ENCODE measurements at regions not wholly inside any gene's neighbourhood (a gene's known extent, or its start where the extent isn't known, plus 50 kb on each side); places are given as distances from the start of the nearest gene placed in this dataset.

DNA sequence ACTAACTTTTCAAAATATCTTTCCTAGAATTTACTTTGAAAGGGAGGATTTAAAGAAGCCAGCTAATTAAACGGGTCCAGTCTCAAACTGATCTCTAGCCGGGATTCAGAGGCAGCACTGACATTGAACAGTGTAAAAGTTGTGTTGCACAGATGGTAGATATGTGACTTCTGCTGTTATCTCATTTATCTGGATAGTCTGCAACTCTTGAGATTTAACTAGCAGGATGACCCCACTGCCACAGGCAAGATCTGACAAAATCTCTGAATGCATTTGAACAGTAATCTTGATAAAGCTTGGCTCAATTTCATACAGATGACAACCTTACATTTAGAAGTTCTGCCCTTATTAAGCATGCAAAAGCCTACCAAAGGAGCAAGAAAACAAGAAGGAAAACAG, 138.0 kb upstream of the CPNE8 start:
- no peak overlapping the region for H3K23ac ChIP-seq (ENCODE audit: insufficient read length, low read depth, low read length)
- no peaks in the 10 kb centered on the region for H3K27me3 Mint-ChIP-seq (ENCODE audit: low read depth)
- H3K4me1 Mint-ChIP-seq, result peaks cover 4 to 5% of the 10 kb centered on the region in 2 experiments; a peak in 3 of 4 replicates
- H3K79me2 ChIP-seq (ENCODE audit: insufficient read depth, low read length), result no peaks in the 10 kb centered on the region
- no peak overlapping the region for H2BK12ac ChIP-seq (ENCODE audit: insufficient read length, low read depth, low read length)
- no peaks in the 10 kb centered on the region for H4K20me1 ChIP-seq (ENCODE audit: control insufficient read depth, insufficient read depth, insufficient read length)
- no peak overlapping the region for H3K18ac ChIP-seq (ENCODE audit: insufficient read length, low read depth, low read length)
- DNase-seq, result no peak
- no peak overlapping the region for H2BK15ac ChIP-seq (ENCODE audit: low read depth, low read length)
- H3K9me3 ChIP-seq (ENCODE audit: control insufficient read depth, low read depth, low read length), result no peaks in the 10 kb centered on the region
- WGBS (ENCODE audit: extremely low coverage, insufficient read length, low lambda C conversion rate), result no CpG with 5 or more reads among the region's 2 CpGs
- no peak overlapping the region for H3T11ph ChIP-seq (ENCODE audit: low read length)
- no peaks in the 10 kb centered on the region for H3K4me1 ChIP-seq (ENCODE audit: insufficient read depth, low read length)
- no peak overlapping the region for H2BK20ac ChIP-seq (ENCODE audit: low read depth, low read length, poor library complexity, severe bottlenecking)
- H3K9ac ChIP-seq (ENCODE audit: extremely low read depth, insufficient read length, low read length), result no peak overlapping the region
- no peak overlapping the region for H4K91ac ChIP-seq (ENCODE audit: insufficient read length, low read depth, low read length)
- no peak overlapping the region for H3K56ac ChIP-seq (ENCODE audit: insufficient read length, low read depth, low read length)
- no peak overlapping the region for H3K4me3 Mint-ChIP-seq
- H3K4me2 ChIP-seq (ENCODE audit: insufficient read depth, insufficient read length, low read length), result no peak overlapping the region
- no peaks in the 10 kb centered on the region for H3K36me3 Mint-ChIP-seq (ENCODE audit: insufficient read depth in 1 of 3, low read depth in 3 of 3)
- H2BK5ac ChIP-seq (ENCODE audit: insufficient read length, low read length), result no peak overlapping the region
- H2AFZ ChIP-seq (ENCODE audit: low read length), result peak overlapping the region; percentile 5
- no peaks in the 10 kb centered on the region for H3K9me3 Mint-ChIP-seq
- no peaks in the 10 kb centered on the region for H3K27me3 ChIP-seq (ENCODE audit: insufficient read depth, low read length)
- H3K14ac ChIP-seq (ENCODE audit: insufficient read depth, low read length), result no peak overlapping the region
- no peak overlapping the region for H2AK5ac ChIP-seq (ENCODE audit: insufficient read length, low read length)
- H2BK120ac ChIP-seq (ENCODE audit: low read depth, low read length, poor library complexity, severe bottlenecking), result no peak overlapping the region
- TF ChIP-seq, protein P1, sequence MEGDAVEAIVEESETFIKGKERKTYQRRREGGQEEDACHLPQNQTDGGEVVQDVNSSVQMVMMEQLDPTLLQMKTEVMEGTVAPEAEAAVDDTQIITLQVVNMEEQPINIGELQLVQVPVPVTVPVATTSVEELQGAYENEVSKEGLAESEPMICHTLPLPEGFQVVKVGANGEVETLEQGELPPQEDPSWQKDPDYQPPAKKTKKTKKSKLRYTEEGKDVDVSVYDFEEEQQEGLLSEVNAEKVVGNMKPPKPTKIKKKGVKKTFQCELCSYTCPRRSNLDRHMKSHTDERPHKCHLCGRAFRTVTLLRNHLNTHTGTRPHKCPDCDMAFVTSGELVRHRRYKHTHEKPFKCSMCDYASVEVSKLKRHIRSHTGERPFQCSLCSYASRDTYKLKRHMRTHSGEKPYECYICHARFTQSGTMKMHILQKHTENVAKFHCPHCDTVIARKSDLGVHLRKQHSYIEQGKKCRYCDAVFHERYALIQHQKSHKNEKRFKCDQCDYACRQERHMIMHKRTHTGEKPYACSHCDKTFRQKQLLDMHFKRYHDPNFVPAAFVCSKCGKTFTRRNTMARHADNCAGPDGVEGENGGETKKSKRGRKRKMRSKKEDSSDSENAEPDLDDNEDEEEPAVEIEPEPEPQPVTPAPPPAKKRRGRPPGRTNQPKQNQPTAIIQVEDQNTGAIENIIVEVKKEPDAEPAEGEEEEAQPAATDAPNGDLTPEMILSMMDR (conservative IDR thresholded peaks at IDR 0.05), result no peak
- no peaks in the 10 kb centered on the region for H3K79me1 ChIP-seq (ENCODE audit: insufficient read depth, low read depth, low read length, poor library complexity, severe bottlenecking)
- no peaks in the 10 kb centered on the region for H3K23me2 ChIP-seq (ENCODE audit: insufficient read length, low read depth, low read length, poor library complexity, severe bottlenecking)
- no peak overlapping the region for H3K27ac Mint-ChIP-seq
- no peak overlapping the region for H4K5ac ChIP-seq (ENCODE audit: insufficient read length, low read depth, low read length)
- no peak overlapping the region for H3K27ac ChIP-seq (ENCODE audit: insufficient read length, low read depth, low read length)
- no peak overlapping the region for H3K4ac ChIP-seq (ENCODE audit: low read depth, low read length)
- no peak overlapping the region for H4K8ac ChIP-seq (replicated peaks; ENCODE audit: insufficient read length, low read depth, low read length)

Data from H9 (cell line).